ENCODE measurements at regions not wholly inside any gene's neighbourhood (a gene's known extent, or its start where the extent isn't known, plus 50 kb on each side); places are given as distances from the start of the nearest gene placed in this dataset.

DNA sequence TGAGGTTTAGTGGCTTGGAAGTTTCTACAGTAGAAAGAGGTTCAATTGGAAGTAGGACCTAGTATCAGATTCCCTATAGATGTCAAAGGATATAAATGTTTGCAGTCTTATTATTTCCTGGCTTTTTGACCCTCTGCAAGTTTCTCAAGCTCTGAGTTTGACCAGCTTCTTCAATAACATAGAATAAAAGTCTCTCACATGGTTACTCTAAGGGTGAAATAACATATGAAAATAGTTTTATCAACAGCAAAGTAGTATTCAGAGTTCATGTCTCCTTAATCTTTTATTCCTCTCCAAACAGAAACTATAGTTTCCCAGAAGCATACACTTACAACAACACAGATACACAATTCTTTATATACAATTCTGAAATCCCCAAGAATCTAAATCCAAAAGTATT, 132.9 kb upstream of the RND3 start:
- no peak for DNase-seq (ENCODE audit: low read depth, low spot score)

DNA sequence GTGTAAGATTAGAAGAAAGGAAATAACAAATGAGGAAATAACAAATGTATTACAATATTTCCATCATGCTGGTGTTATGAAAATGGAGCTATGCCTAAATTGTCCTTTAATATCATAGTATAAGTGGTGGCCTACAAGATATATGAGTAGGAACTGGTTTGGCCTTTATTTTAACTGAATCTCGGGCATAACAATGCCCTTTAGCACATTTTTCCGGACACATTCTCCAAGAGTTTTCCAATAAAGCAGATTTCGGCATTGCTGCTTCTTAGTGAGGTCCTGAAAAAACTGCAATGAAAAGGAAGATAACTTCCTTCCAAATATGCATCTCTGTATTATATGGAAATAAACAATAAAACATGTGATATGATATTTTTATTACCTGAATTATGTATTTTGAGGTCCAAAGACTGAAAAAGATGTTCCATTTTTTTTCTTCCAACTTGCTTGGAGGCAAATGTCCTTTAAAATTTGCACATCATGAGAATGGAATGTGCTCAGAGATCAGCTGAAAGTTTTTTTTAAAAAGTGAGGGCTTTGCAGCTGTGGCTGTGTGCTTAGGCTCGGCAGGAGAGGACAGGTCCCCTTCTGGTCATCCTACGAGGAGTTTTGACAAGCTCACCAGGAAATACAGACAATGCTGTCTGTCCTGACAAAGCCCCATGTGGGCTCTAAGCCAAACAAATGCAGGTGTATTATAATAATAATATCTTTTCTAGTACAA, 132.3 kb upstream of the RND3 start:
- DNase-seq (ENCODE audit: low read depth, low spot score), result no peak

- no peak for DNase-seq (ENCODE audit: low read depth, low spot score)
These were observed 130.9 kb upstream of the RND3 start for GRCh38 chr2:150618245-150618895.

DNA sequence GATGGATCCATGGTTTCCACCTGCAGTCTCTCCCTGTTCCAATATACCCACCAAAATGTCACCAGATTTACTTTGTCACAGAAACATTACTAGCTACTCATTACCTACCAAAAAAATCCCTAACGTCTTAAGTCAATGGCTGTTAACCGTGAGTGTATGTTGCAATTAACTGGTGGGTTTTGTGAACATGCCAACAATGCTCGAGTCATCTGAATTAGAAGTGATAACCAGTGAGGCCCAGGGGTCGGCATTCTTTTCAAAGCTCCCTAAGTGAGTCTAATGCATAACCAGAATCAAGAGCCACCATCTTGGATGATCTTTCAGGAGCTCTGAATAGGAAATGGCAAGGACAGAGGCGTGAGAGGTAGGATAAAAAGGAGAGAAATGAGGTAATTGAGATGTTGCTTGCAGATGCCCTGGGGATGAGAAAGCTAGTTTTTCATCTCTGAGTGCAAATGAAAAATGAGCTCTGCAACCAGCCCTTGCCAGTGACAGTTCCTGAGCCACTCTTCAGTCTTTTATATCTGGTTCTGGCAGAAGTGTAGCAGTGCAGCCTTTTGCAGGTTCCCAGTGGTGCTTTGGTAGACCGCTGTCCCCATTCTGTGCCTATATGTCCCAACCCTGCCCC, 130.0 kb upstream of the RND3 start:
- DNase-seq (ENCODE audit: low read depth, low spot score), result no peak

- no peak for DNase-seq (ENCODE audit: low read depth, low spot score)
These were observed 125.7 kb upstream of the RND3 start for GRCh38 chr2:150612957-150613710.

DNA sequence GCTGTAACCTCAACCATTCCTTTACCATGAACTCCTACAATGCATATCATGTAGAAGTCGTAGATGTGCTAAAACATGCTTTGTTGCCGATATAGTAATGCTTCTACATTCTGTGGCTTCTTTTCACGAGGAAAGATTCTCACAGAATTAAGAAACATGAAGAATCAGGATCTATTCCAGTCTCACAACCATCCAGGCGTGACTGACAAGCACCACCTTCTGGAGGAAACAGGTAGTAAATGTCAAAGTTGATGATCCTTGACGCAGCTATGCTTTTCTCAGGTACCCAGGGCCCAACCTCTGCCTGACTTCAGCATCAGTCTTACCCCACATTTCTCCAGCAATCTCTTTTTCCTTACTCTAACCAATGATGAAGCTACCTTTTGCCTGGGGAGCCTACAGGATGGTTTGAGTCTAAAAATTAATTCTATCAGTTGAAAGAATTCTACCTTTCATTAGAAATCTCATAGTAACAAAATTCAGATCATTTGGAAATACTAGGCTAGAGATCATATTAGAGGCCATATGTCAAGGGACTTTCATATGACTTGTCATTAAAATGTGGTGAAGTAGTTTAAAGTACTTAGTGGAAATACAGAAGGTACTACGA, 123.3 kb upstream of the RND3 start:
- DNase-seq (ENCODE audit: low read depth, low spot score), result no peak

DNA sequence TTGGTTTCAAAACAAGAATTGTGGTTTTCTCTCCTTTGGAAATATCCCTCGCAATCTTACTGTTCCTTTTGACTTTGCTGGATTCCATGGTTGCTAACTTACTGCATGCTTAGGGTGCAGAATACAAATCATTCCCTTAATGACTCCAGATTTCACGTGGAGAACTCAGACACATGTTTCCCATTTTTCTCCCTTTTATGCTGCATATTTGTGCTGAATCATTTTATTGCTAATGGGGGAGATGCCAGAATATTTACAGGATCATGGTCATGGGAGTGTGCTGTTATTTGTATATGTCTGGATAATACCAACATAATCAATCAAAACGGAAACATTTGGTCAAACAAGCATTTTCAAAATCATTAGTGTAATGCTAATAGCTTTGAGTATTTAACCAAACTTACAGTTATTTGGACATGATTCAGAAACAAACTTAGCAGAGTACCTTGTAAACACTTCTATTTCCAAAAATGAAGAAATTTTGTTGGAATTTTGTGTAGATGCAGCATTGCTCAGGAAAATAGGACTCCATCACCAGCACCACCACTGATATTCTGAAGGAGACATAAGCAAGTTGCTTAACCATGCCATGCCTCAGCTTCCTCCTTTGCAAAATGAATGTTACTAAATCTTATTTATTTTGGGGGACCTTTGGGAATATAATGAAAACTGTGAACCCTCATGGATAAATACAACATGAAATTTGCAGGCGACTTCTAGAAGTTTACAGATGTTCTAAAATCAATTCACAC, 122.5 kb upstream of the RND3 start:
- DNase-seq (ENCODE audit: low read depth, low spot score), result no peak

DNA sequence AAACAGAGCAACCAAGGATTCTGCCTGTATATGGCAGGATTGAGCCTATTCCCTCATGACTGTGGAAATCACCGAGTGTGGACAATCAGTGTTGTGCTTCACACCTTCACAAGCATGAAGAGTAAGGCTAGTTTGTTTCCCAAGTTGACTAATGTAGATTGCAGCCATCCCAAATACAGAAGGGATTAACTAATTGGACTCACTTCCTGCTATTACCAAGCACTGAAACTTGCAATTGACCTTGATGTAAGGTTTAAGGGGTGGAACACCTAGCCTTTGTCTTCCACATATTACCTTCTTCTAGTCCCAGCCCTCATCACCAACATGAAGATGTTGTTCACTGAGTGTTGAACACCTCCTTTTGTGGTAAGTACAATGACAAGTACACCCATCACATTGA, 120.9 kb upstream of the RND3 start:
- DNase-seq (ENCODE audit: low read depth, low spot score), result no peak

- DNase-seq (ENCODE audit: low read depth, low spot score), result no peak
These were observed 119.9 kb upstream of the RND3 start for GRCh38 chr2:150607390-150607811.

GRCh38 chr2:150606380-150607060, 119.1 kb upstream of the RND3 start:
- DNase-seq (ENCODE audit: low read depth, low spot score), result no peak

GRCh38 chr2:150605664-150606063, 118.2 kb upstream of the RND3 start:
- DNase-seq (ENCODE audit: low read depth, low spot score), result no peak

DNA sequence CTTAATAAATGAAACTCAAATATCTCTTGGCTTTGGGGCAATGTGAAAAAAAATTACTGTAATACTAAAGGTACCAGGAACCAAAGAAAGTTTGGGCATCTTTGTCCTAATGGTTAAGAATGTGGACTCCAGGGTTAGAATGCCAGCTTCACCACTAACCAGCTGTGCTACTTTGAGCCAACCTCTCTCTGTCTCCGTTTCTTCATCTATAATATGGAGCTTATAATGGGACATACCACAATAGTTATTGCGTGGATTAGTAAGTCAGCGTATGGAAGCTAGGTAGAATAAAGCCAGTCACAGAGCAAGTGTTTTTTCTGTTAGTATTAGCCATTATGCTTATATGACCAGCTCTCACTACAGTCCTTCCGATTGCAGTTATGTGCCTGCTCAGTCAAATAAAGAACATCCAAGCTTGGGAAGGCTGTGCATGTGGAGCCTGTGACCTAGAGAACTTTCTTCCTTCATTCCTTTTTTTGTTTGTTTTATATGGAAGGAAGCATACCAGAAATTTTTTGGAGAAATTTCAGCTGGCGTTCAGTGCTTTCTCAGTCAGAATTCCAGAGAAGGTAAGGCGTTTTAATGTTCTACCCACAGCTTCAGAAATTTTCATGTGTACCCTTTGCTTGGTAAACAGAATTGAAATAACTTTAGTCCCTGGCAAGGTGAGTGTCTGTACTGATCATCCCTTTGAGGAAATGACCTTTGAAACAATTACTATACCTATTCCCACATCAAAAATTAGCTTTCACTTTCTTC, 114.0 kb upstream of the RND3 start:
- no peak for DNase-seq (ENCODE audit: low read depth, low spot score)

- DNase-seq (ENCODE audit: low read depth, low spot score), result no peak
These were observed 112.4 kb upstream of the RND3 start for GRCh38 chr2:150599889-150600288.

GRCh38 chr2:150598383-150598782, 110.9 kb upstream of the RND3 start:
- no peak for DNase-seq (ENCODE audit: low read depth, low spot score)

DNA sequence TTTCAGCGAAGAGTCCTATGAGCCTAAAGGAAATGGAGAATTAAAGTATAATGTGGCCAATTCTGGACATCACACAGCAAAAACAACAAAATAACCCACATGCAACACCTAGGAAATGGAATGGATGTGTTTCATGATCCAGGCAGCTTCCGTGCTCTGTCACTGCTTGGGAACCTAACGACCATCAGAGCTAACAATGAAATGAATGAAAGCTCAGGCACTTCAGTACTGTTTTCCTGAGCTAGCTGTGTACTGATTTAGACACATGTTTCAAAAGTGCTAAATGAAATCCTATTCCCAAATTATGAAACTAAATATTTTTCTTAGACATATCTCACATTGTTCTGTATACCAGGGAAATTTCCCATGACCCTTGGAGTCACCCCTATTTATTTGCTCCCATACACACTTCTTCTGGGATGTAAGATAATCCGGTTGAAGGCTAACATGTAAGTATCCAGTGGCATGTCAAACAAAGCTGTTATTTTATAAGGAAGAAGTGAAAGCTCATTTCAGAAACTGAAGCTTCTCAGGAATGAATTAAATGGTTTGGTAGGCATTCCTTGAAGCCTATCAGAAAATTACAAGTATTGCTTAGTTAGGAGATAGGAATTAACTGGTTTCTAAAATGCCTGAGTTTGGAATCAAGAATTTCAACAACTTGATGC, 108.5 kb upstream of the RND3 start:
- no peak for DNase-seq (ENCODE audit: low read depth, low spot score)

GRCh38 chr2:150594299-150594698, 106.8 kb upstream of the RND3 start:
- no peak for DNase-seq (ENCODE audit: low read depth, low spot score)

DNA sequence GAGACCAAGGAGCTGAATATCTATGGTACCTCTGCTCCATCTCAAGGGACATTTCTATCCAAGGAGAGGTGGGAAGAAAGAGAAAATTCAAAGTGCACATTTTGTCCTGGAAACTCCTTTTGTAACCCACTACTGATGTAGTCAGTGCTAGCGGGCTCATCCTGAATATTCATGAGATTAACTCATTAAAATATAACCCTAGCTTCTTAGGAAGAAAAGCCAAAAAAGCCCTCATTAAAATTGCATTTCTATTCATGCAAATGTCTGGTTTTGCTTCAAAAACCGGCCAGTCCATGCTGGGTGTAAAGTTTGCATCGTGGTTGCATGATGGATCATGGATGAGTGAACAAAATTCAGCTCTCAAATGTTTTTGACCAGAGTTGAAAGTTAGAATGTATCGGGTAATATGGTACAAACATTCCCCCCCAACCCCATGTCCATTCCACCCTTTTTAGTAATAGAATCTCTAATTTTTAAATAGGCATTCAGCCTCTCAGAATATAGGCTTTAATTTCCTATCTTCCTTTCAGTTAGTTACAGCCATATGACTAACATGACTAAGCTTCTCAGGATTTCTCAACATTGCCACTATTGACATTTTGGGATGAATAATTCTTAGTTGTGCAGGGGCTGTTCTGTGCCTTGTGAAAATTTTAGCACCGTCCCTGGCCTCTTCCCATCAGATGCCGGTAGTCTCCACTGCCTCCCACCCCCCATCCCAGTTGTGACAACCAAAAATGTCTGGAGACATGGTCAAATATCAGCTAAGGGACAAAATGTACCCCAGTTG, 104.2 kb upstream of the RND3 start:
- no peak for DNase-seq (ENCODE audit: low read depth, low spot score)

DNA sequence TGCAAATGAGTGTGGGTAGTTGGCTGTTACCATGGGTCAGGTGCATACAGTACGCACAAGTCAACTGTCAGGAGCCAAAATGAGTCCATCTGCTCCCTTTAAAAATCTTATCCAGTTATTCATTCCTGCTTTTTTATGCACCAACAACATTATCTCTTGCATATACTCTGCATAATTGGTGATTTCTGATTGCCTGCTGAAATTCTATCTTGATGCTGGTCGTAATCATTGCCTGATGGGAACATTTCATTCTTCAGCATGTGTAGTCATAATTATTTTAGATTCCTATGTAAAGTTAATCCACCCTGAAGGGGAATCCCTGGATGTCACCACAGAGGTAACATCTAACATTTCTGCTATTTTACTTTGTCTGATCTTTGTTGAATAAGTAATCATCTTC, 102.2 kb upstream of the RND3 start:
- DNase-seq (ENCODE audit: low read depth, low spot score), result no peak

DNA sequence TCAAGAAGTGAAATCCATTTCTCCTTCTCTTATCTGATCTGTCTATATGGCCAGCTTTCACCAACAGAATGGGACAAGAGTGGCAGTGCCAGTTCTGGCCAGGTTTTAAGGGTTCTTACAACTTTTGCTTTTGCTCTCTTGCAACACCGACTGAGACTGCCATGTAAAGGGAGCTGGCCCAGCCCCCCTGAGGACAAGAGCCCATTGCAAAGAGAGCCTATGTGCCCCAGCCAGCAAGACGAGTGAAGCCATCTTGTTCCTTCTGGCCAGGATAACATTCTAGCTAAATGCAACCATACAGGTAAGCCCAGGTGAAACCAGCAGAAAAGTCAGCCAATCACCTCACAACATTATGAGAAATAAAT, 101.0 kb upstream of the RND3 start:
- DNase-seq (ENCODE audit: low read depth, low spot score), result no peak
